ENCODE measurements at regions not wholly inside any gene's neighbourhood (a gene's known extent, or its start where the extent isn't known, plus 50 kb on each side); places are given as distances from the start of the nearest gene placed in this dataset.
A peak's percentile ranks its signal among the peaks of the same experiment; 100 is the strongest.

DNA sequence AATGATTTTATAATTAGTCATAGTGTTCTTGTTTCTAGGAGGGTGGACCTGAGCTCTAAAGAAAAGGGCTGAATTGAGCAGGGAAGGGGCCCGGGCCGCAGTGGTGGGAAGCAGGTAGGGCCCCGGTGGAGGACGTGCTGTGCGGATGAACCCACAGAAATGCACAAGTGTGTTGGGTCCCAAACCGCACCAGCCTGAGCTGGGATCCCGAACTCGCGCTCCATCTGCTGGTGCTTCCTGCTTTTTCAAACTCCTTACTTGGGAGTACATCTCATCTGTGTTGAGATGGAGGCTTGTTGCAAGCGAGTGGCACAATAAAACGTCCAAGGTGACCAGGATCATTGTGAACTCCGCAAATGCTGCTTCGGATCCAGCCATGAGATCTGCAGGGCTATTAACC lies 244.8 kb upstream of the IGF1R start:
- DNase-seq (ENCODE audit: insufficient read length, low spot score), result no peak
- no peak for FAIRE-seq

DNA sequence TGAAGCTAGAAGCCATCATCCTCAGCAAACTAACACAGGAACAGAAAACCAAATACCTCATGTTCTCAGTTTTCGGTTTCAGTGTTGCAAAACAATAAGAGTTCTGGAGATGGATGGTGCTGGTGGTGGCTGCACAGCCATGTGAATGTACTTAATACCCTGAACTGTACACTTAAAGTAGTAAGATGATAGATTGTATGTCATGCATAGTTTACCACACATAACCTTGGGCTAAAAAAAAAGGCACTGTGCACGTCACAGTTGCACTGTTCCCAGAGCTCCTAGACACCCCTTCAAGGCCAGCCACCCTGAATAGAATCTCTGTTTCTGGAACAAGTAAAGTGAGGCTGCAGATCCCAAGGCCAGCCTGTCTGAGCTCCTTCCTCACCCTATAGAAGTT lies 243.3 kb upstream of the IGF1R start:
- FAIRE-seq (no peak), DNase-seq (ENCODE audit: insufficient read length, low spot score) (no peak)

DNA sequence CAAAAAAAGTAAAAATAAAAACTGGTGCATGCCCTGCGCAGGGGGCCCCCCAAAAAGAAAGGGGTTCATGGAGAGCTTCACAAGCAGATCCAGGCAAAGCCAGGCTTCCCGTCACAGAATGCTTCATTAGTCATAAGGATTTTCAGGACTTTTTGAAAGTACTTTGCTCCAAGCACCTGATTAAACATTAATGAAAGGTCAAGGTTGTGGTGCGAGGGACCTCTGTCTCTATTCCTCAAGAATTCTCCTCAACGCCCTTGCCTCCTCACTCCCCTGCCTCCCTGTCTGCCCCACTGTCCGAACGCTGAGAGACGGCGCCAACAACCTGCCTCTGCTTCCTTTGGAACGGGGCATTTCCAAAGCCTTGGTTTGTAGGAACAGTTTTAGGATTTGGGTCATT lies 240.1 kb upstream of the IGF1R start:
- no peak for DNase-seq (ENCODE audit: insufficient read length, low spot score)

DNA sequence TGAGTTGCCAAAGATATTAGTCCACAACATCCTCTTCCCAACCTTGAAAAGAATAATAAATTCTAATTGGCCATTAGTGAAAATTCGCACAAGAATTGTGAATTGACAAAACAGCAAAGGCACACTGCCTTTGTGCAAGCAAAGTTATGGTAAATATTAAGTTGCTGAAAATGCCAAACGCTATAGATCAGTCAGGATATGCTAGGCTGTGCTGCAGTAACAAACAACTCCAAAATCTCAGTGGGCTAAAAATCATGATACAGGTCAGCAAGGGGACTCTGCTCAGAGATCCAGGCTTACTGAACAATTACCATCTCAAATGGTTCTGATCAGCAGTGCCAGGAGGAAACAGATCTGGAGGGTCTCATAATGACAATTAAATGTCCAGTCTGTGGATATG lies 238.0 kb upstream of the IGF1R start:
- FAIRE-seq (no peak), DNase-seq (ENCODE audit: insufficient read length, low spot score) (no peak)

More for the DNA sequence above, 240.1 kb upstream of the IGF1R start:
- no peak for FAIRE-seq

DNA sequence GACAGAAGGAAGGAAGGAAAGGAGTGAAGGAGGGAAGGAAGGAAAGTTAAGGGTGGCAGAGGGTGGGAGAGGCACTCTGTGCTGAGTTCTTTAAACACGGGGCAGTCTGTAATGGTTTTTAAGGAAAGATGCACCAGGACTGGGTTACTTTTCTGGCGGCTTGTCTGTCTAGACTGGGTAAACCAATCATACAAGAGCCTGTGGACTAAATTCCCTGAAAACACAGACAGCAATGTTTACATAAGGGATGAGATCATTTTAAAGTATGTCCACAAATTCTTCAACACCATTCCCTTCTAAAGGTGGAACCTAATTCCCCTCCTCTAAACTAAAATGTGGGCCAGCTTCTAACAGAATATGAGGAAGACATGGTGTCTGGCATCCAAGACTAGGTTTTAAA lies 235.5 kb upstream of the IGF1R start:
- no peak for FAIRE-seq
- no peak for DNase-seq (ENCODE audit: insufficient read length, low spot score)

DNA sequence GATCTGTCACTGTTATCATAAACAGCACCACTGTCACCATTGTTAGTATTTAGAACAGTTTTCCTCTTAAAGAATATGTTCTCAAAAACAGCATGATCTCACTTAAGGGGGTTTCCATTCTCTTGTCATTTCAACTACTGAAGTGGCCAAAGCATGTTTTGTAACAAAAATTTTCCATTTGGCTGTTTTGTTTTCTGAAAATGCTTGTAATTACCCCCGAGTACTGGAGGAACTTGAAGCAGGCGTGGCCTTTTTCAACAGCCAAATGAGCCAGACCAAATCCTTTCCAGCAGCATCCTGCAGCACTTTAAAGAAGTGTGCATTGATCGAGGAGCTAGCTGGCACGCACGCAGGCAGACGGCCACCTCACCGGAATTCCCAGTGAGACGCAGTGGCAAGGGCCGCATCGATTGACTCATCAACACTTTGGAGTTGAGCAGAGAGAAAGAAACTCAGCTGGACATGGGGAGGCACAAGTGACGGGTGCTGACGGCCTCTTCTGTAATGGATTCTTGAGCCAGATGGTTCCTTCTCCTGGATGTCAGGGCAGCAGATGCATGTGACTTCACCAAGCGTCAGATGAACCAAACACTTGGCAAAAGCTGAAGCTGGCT lies 234.3 kb upstream of the IGF1R start:
- FAIRE-seq (no peak), DNase-seq (ENCODE audit: insufficient read length, low spot score) (no peak)

DNA sequence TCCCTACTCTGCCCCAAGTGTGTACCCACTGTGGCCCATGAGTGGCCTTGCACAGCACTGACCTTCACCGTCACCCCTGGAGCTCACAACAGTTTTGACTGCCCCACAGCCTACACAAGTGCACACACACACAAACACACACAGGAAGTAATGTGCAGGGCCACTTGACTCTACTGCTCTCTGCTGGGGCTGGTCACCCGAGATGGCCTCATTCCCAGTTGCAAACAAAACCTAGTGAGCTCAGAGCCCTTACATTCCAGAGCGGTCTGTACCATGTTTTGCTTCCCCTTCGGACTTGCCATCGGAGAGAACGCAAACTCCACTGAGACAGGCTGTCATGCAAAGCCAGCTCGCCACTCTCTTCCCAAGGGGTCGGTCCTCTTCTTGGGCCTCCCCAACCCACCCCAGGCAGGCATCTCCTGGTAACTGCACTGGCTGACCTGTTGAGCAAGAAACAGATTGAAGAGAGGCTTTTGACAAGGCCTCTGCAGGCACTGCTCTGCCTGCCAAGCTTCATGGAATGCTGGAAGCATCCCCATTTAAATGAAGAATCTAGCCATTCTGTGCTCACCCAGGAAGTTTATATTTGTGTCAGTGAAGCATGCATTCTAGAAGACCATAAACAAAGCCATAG lies 232.0 kb upstream of the IGF1R start:
- FAIRE-seq (no peak), DNase-seq (ENCODE audit: insufficient read length, low spot score) (no peak)

DNA sequence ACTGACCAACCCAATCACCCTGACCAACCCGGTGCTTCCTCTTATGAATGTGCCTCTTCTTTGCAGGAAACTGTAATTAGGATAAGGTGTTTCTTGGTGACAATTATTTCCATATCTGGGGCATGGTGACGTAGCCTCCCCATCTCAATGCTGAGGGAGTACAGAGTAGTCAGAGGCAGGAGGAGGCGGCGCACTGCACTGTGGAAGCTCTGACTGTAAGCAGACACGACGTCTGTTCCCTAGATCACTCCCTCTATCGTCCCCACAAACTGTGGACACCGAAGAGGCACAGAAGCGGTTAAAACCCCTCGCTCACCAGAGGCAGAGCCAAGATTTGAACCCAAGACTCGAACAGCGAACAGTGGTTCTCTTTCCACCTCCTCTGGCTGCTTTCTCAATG lies 231.0 kb upstream of the IGF1R start:
- FAIRE-seq, result no peak
- no peak for DNase-seq (ENCODE audit: insufficient read length, low spot score)

DNA sequence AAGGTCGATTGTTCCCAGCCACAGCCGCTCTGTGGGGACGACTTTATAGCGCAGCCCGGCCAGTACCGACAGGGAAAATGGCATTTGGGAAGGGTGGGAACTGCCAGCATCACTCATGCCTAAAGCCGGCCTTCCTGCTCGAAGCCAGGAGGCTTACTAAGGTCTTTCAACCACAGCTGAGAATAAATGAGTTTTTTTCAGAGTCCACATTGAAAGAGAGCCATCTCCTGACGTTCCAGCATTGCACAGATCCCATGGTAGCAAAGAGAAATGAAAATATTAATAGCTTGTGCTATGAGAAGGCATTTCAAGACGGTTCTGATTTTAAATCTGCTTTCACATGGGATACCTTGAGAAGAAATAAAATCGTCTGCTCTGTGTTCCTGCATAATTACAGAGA lies 230.2 kb upstream of the IGF1R start:
- FAIRE-seq (peak; percentile 13), DNase-seq (ENCODE audit: insufficient read length, low spot score) (no peak)

DNA sequence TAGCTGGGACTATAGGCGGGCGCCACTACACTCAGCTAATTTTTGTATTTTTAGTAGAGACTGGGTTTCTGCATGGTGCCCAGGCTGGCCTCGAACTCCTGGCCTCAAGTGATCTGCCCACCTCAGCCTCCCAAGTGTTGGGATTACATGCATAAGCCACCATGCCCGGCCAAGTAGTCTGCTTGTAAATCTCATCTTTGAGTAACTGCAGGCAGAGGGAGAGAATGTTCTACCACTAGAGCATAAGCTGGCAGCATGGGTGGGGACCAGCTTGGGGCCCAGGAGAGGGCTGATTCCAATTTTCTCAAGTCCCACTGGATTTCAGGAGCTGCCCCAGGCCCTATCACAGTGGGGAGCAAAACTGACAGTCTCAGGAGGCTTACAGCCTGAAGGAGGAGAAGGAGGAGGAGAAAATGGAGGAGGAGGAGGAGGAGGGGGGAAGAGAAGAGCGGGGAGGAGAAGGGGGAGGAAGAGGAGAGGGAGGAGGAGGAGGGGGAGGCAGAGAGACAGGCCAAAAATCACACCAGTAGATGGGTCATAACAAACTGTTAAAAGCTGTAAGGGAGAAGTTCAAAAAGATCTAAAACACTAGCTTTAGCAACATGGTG lies 229.1 kb upstream of the IGF1R start:
- no peak for FAIRE-seq
- DNase-seq (ENCODE audit: insufficient read length, low spot score), result no peak

DNA sequence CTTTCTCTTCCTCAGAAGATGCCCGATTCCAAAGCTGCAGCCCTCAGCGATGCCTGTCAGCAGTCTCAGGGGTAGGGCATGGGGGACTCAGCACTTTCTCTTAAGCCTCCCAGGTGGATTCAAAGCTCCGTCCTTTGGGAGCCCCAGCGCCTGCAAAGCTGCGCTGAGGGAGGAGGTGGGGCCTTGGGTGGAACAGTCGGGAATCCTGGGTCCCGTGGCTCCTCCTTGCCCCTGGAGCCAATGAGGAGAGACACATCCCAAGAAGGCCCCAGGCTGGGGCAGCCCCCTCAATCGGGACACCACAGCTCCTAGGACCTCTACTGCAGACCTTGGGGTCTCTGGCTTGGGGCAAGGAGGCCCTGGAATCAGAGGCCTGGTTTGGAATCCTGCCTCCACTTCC lies 227.5 kb upstream of the IGF1R start:
- FAIRE-seq, result no peak
- DNase-seq (ENCODE audit: insufficient read length, low spot score), result no peak

DNA sequence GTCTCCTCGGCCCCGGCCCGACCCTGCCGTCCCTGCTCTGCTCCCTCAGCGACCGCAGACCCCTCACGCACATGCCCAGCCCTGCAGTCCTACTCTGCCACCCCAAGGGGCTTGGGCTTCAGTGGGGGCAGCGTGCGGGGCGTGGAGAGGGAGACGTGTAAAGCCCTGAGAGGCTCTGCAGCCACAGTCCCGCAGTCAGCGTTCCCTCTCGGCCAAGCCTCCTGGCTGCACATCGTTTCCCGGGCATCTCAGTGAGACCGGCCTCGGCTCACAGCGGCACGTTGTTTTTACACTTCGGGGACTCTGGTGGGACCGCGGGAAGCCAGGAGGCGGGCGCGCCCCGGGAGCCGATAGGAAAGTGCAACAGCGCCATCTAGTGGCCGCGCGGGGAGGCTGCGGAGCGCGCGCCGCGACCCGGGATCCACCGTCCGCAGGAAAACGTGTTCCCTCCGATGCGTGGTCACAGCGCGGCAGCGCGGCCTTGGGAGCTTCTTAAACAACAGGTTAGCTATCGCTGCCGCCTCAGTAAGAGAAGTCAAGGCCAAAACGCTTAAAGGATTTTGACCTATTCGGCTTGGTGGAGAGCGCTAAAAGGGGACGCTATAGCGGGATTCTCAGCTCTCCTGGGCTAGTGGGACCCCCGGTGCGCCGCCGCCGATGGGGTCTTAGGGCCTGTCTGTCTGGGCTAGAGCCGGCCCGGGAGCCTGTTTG lies 226.8 kb upstream of the IGF1R start:
- FAIRE-seq (peak; percentile 9), DNase-seq (ENCODE audit: insufficient read length, low spot score) (peak; percentile 73)

DNA sequence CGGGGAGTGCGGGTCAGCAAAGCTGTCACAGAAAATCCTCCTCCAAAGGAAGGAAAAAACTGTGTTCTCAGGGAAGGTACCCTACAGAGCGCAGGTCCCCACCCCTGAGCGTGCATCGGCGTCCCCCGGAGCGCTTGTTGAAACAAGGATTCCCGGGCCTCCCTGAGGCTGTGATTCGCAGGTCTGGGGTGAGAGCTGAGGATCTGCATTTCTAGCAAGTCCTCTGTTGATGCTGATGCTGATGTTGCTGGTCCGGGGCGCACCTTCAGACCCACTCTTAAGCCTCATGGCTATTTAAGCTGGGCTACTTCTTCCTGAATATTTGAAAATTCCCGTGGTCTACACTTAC lies 226.2 kb upstream of the IGF1R start:
- FAIRE-seq (no peak), DNase-seq (ENCODE audit: insufficient read length, low spot score) (no peak)

DNA sequence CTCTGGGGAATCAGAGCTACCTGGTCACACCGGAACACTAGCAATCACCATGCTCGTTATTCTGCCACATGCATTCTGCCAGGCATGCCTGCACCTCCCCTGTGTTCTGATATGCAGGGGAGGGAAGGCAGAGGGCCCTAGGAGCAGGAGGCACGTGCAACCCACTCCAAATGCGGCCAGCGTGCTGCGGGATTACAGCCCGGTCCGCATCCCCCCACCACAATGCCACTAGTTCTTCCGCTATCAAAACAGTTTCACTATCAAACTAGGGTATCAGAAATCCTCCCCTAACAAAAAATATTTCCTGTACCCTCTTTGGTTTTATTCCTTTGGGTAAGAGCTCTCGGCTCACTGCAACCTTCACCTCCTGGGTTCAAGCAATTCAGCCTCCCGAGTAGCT lies 223.2 kb upstream of the IGF1R start:
- FAIRE-seq (no peak), DNase-seq (ENCODE audit: insufficient read length, low spot score) (no peak)

DNA sequence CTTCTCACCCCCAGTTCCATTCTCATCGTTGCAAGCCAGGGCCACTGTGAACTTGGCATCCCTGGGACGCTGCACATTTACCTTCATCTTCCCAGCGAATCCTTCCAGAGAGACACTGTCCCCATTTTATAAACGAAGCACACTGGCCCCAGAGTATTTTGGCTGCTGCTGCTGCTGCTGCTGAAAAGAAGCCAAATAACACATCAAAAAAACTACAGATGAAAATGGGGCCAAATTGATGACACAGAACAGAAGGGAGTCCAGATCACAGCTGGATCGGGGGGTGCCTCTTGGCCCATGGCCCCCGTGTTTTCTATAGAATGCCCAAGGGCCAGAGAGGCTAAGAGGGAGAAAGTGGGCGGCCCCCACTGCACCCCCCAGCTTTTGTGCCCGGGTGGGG lies 221.0 kb upstream of the IGF1R start:
- DNase-seq (ENCODE audit: insufficient read length, low spot score), result no peak
- no peak for FAIRE-seq

DNA sequence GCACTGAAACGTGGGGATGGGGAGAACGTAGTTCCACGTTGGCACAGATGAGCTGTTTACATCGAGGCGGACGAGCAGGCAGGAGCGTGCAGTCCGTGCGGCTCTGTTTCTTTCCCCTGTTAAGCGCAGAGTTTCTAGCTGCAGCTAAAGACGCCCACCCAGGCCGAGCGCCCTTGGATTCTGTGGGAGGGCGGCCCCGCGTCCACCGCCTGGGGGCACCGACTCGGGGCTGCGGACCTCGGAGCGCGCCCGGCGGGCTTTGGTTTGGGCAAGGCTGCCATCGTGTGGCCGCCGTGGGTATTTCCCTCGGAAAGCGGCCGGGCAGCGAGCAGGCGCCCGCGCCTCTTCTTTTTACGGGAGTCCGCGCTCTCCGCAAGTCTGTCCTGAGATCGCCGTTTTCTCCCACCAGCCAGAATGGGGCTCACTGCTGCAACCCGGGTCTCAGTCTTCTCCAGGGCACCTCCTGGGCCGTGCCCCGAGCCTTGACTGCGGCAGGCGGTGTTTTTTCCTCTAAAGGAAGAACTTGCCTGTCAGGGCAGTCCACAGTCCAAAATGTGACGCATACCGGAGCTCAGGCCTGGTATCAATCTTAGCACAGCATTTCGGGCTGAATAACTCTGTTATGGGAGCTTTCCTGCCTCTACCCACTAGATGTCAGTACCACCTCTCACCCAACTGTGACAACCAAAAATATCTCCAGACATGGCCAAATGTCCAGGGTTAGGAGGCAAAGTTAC lies 219.9 kb upstream of the IGF1R start:
- DNase-seq (ENCODE audit: insufficient read length, low spot score) (peak; percentile 72), FAIRE-seq (peak; percentile 44)

DNA sequence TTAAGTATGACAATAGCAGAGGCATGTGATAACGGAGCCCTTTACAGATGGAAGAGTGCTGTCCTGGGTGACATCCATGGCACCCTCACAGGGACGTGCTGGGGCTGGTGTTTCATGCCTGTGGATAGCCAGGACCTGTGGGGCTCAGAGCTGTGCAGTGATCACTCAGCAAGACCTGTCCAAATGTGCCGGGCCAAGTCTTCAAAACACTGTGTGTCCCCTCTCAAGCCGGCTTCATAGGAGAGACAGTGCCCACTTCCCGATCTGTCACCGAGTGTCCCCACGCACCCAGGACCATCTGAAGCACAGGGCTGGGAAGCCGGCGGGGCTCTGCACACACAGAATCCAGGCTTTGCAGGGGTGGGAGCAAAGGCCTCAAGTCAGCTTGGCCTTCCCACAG lies 217.2 kb upstream of the IGF1R start:
- no peak for FAIRE-seq
- no peak for DNase-seq (ENCODE audit: insufficient read length, low spot score)

DNA sequence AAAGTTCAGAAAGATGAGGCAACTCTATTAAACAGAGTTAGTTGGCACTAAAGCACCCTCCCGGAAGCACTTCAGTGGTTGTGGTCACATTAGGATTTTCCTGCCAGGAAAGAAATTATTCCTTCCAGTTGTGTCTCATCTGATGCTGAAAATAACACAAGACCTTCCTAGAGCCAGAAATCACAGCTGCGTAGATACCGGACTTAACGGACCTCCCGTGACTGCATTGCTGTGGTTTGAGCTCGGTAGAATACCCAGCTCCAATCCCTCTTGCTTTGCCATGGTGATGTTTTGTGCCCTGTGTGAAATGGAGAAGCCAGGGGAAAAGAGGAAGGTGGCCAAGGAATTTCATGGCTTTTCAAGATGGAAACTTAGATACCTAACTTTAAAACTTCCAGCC lies 215.0 kb upstream of the IGF1R start:
- FAIRE-seq (no peak), DNase-seq (ENCODE audit: insufficient read length, low spot score) (no peak)

DNA sequence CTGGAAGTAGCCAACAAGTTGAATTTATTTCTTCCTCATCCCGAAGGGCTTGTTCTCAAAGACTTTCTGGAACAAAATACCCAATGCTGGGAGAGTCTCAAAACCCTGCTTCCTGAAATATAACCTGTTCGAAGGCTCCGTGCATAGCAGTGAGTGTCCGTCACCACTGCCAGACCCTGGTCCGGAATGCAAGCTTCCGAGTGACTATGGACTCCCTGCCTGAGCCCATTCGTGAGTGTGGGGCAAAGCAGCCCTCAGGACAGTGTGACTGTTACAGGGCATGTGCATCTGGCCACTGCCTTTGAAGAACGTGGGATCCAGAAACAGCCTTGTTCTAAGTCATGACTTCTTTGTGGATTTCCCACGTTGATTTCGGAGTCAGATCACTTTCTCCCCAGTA lies 214.5 kb upstream of the IGF1R start:
- DNase-seq (ENCODE audit: insufficient read length, low spot score), result no peak
- FAIRE-seq, result no peak

DNA sequence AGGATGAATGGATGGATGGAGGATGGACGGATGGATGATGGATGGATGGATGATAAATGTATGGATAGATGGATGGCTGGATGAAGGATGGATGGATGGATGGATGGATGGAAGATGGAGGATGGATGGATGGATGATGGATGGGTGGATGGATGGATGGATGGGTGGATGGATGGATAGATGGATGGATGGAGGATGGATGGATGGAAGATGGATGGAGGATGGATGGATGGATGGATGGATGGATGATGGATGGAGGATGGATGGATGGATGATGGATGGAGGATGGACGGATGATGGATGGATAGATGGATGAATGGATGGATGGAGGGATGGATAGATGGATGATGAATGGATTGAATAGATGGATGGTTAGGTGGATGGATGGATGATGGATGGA lies 210.6 kb upstream of the IGF1R start:
- DNase-seq (ENCODE audit: insufficient read length, low spot score), result no peak
- no peak for FAIRE-seq

DNA sequence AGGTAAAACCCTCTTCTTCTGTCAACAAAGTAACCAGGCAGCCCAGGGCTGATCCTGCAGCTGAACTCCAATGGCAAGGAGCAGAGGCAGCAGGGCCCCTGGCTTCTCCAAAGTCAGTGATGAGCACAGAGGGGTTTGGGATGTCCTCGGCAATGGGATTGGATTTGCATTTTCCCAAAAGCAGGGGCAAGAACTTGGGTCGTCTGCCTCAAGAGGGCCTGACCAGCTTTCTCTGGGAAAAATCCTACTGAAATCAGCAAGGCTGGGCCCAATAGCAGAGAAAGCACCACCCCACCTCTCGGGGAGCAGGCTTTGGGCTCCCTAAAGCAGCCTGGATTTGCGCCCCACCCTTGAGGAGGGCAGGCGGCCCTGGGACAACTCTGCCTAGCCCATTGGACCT lies 210.0 kb upstream of the IGF1R start:
- no peak for DNase-seq (ENCODE audit: insufficient read length, low spot score)
- no peak for FAIRE-seq
